ENCODE measurements at regions not wholly inside any gene's neighbourhood (a gene's known extent, or its start where the extent isn't known, plus 50 kb on each side); places are given as distances from the start of the nearest gene placed in this dataset.

DNA sequence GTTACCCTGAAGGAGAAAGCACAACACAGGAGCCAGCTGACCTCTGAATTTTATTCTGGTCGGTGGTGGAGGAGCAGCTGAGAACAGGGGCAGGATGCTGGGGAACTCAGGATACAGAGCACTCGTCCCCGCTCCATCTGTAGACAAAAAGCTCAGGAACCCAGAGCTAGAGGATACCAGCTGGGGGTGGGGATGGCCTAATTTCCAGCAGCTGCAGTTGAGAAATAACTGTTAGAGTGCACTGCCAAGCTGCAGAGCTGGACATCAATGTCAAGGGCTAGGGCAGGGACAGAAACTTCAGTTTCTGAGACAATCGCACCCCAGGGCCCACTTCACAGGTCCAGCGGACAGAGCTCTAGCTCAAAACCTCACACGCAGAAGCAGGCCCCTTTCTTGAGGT lies 122.1 kb upstream of the GUCY1A1 start:
- TF ChIP-seq CTCF (tag by site-specific recombination; IDR thresholded peaks at IDR 0.05) (no peak), GLIS1 (tag by site-specific recombination; IDR thresholded peaks at IDR 0.05) (no peak), ZBTB17 (tag by site-specific recombination; IDR thresholded peaks at IDR 0.05) (no peak), REST (tag by site-specific recombination; IDR thresholded peaks at IDR 0.05) (no peak), KLF9 (tag by site-specific recombination; IDR thresholded peaks at IDR 0.05; ENCODE audit: low read depth) (no peak), ZNF10 (tag by site-specific recombination; IDR thresholded peaks at IDR 0.05) (no peak), ZBTB1 (tag by site-specific recombination; IDR thresholded peaks at IDR 0.05) (no peak), SP2 (tag by site-specific recombination; IDR thresholded peaks at IDR 0.05) (no peak), ZSCAN5A (tag by site-specific recombination; IDR thresholded peaks at IDR 0.05) (no peak)

Measured in HEK293 (cell line).